ENCODE measurements at regions not wholly inside any gene's neighbourhood (a gene's known extent, or its start where the extent isn't known, plus 50 kb on each side); places are given as distances from the start of the nearest gene placed in this dataset.

- TF ChIP-seq, protein P1, sequence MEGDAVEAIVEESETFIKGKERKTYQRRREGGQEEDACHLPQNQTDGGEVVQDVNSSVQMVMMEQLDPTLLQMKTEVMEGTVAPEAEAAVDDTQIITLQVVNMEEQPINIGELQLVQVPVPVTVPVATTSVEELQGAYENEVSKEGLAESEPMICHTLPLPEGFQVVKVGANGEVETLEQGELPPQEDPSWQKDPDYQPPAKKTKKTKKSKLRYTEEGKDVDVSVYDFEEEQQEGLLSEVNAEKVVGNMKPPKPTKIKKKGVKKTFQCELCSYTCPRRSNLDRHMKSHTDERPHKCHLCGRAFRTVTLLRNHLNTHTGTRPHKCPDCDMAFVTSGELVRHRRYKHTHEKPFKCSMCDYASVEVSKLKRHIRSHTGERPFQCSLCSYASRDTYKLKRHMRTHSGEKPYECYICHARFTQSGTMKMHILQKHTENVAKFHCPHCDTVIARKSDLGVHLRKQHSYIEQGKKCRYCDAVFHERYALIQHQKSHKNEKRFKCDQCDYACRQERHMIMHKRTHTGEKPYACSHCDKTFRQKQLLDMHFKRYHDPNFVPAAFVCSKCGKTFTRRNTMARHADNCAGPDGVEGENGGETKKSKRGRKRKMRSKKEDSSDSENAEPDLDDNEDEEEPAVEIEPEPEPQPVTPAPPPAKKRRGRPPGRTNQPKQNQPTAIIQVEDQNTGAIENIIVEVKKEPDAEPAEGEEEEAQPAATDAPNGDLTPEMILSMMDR (IDR thresholded peaks at IDR 0.05; ENCODE audit: low read length, missing control alignments): no peak
- DNase-seq (ENCODE audit: low read depth): no peak
- H3K4me3 ChIP-seq (replicated peaks; ENCODE audit: low read depth, low read length): no peak overlapping the region
Observed at GRCh38 chr1:29868096-29868495, 631.8 kb downstream of the PTPRU start.

GRCh38 chr1:29865051-29865450, 628.7 kb downstream of the PTPRU start:
- TF ChIP-seq, protein P1 (IDR thresholded peaks at IDR 0.05; ENCODE audit: low read length, missing control alignments): no peak
- DNase-seq (ENCODE audit: low read depth): no peak

GRCh38 chr1:29864431-29865022, 628.2 kb downstream of the PTPRU start:
- TF ChIP-seq, protein P1 (IDR thresholded peaks at IDR 0.05; ENCODE audit: low read length, missing control alignments): no peak
- no peak overlapping the region for H3K4me3 ChIP-seq (replicated peaks; ENCODE audit: low read depth, low read length)
- no peak for DNase-seq (ENCODE audit: low read depth)

More at GRCh38 chr1:29865051-29865450, 628.7 kb downstream of the PTPRU start:
- no peak overlapping the region for H3K4me3 ChIP-seq (replicated peaks; ENCODE audit: low read depth, low read length)

- no peak overlapping the region for H3K4me3 ChIP-seq (replicated peaks; ENCODE audit: low read depth, low read length)
- DNase-seq (ENCODE audit: low read depth): no peak
- TF ChIP-seq, protein P1 (IDR thresholded peaks at IDR 0.05; ENCODE audit: low read length, missing control alignments): no peak
Observed at GRCh38 chr1:29861922-29862321, 625.6 kb downstream of the PTPRU start.

- no peak for DNase-seq (ENCODE audit: low read depth)
- no peak overlapping the region for H3K4me3 ChIP-seq (replicated peaks; ENCODE audit: low read depth, low read length)
- TF ChIP-seq, protein P1 (IDR thresholded peaks at IDR 0.05; ENCODE audit: low read length, missing control alignments): no peak
Observed at GRCh38 chr1:29861446-29861845, 625.1 kb downstream of the PTPRU start.

DNA sequence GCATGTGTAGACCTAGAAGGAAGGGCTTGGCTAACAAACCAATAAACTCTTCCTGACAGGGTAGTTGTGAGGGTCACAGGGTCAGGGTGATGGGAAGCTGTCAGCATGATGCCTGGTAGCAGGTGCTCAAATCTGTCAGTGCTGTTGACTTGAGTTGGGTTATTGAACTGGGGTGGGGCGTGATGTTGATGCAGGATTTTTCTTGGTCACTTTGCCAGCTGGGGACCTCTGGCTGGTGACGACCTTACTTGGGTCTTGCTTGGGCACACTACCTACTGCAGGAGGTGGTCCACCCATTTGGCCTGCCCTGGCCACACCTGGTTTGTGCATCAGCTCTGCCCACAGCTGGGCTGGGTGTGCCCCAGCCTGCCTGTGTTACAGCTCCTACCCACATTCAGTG, 624.4 kb downstream of the PTPRU start:
- TF ChIP-seq, protein P1 (IDR thresholded peaks at IDR 0.05; ENCODE audit: low read length, missing control alignments): no peak
- no peak overlapping the region for H3K4me3 ChIP-seq (replicated peaks; ENCODE audit: low read depth, low read length)
- DNase-seq (ENCODE audit: low read depth): no peak

DNA sequence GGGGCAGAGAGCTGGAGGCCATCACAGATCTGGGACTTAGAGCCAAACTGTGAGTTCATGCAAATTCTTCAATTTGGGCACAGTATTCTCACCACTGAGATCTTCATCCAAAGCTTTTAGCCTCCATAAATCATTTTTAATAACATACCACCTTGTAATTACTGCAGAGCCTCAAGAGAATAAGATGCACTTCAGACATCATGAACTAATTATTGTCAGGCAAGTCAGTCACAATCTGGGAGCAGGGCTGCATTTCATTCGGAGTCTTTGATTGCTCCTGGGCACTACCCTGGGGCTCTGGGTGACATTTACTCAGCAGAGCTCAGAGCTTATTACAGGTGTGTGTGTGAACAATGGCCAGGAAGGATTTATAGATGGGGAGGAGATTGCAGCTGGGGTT, 623.7 kb downstream of the PTPRU start:
- TF ChIP-seq, protein P1 (IDR thresholded peaks at IDR 0.05; ENCODE audit: low read length, missing control alignments): no peak
- DNase-seq (ENCODE audit: low read depth): no peak
- H3K4me3 ChIP-seq (replicated peaks; ENCODE audit: low read depth, low read length): no peak overlapping the region

All from fibroblast of pulmonary artery (primary cell).